Common myeloid progenitor, CD34-positive (primary cell): ENCODE measurements at regions not wholly inside any gene's neighbourhood (a gene's known extent, or its start where the extent isn't known, plus 50 kb on each side); places are given as distances from the start of the nearest gene placed in this dataset.
"Not testable (repeated sequence)": the region's sequence is repeated elsewhere in the genome, so short reads cannot be mapped to it uniquely, and the experiment has no call there.

Experiments
- CTCF ChIA-PET: fragments of 350-600 bp; sonication (Branson Sonifier 250); formaldehyde crosslinking; loops from one replicate; lab custom pipeline; 2021; ENCODE audit warnings: antibody characterized with exemption; lab: Charles Lee
- POLR2A ChIA-PET: fragments of 350-600 bp; sonication (Branson Sonifier 250); formaldehyde crosslinking; loops from one replicate; lab custom pipeline; 2021; ENCODE audit warnings: antibody characterized with exemption; lab: Charles Lee
- DNase-seq, 3 donors: peaks; one replicate each; pipeline versions ENCODE4 v3.0.0 to v3.0.0-alpha.2; 2013
- H3K27ac ChIP-seq, 2 experiments: 1 replicate in 1 of 2; 2 replicates in 1 of 2; pipeline ENCODE4 v1.7.0; 2013; ENCODE audit warnings: inconsistent platforms in 2 of 2, low read length in 2 of 2, mild to moderate bottlenecking in 2 of 2, low read depth in 1 of 2, moderate library complexity in 1 of 2; ENCODE audit not compliant: severe bottlenecking in 2 of 2, insufficient read depth in 1 of 2, poor library complexity in 1 of 2
- H3K27me3 ChIP-seq, 5 experiments: replicated peaks in 2 of 5; 1 replicate in 3 of 5; 2 replicates in 2 of 5; pipeline versions ENCODE4 v1.6.1 to v1.7.0; 2013; ENCODE audit warnings: low read length in 4 of 5, mild to moderate bottlenecking in 2 of 5, moderate library complexity in 2 of 5, inconsistent platforms in 1 of 5; ENCODE audit not compliant: insufficient read depth in 5 of 5, control insufficient read depth in 4 of 5
- H3K36me3 ChIP-seq, 4 experiments: 1 replicate in 2 of 4; 2 replicates in 2 of 4; pipeline versions ENCODE4 v1.6.1 to v1.7.0; 2013; ENCODE audit warnings: low read length in 3 of 4, control low read depth in 1 of 4, mild to moderate bottlenecking in 1 of 4; ENCODE audit not compliant: control insufficient read depth in 4 of 4, insufficient read depth in 4 of 4
- H3K4me1 ChIP-seq, 4 experiments: 1 replicate in 3 of 4; 2 replicates in 1 of 4; pipeline versions ENCODE4 v1.6.1 to v1.7.1; 2013; ENCODE audit warnings: low read length in 3 of 4, mild to moderate bottlenecking in 3 of 4, control low read depth in 1 of 4, inconsistent platforms in 1 of 4, moderate library complexity in 1 of 4; ENCODE audit not compliant: control insufficient read depth in 4 of 4, insufficient read depth in 4 of 4; ENCODE audit errors: control extremely low read depth in 1 of 4
- H3K4me3 ChIP-seq, 7 experiments: 1 replicate in 4 of 7; 2 replicates in 3 of 7; pipeline versions ENCODE4 v1.5.1 to v1.7.0; 2013; ENCODE audit warnings: mild to moderate bottlenecking in 7 of 7, low read length in 6 of 7, moderate library complexity in 6 of 7, inconsistent platforms in 2 of 7, low read depth in 2 of 7, control low read depth in 1 of 7; ENCODE audit not compliant: insufficient read depth in 4 of 7, control insufficient read depth in 1 of 7; ENCODE audit errors: extremely low read depth in 1 of 7
- H3K9me3 ChIP-seq, 5 experiments: 1 replicate in 4 of 5; 2 replicates in 1 of 5; pipeline versions ENCODE4 v1.6.1 to v1.7.1; 2013; ENCODE audit warnings: low read length in 4 of 5, mild to moderate bottlenecking in 2 of 5, inconsistent platforms in 1 of 5, low read depth in 1 of 5, moderate library complexity in 1 of 5; ENCODE audit not compliant: control insufficient read depth in 4 of 5, insufficient read depth in 2 of 5; ENCODE audit errors: control extremely low read depth in 1 of 5
- WGBS: methylation state at CpG from one replicate; pipeline ENCODE4 v1.1.5; 2013; ENCODE audit not compliant: insufficient coverage; 5-methylcytosine and 5-hydroxymethylcytosine counted together

- no peaks in the 10 kb centered on the region for H3K4me1 ChIP-seq
- ChIA-PET CTCF (no interaction called here), POLR2A (no interaction called here)
- H3K9me3 ChIP-seq, result peaks cover 0 to 7% (median 3%) of the 10 kb centered on the region in 5 experiments
- no peaks in the 10 kb centered on the region for H3K36me3 ChIP-seq
- H3K27ac ChIP-seq, result no peak overlapping the region
- WGBS, result 95% methylated on average over 7 of the region's 8 CpGs
- DNase-seq, result no peak
- no peak overlapping the region for H3K4me3 ChIP-seq
- peaks cover 0 to 3% (median 0%) of the 10 kb centered on the region in 5 experiments for H3K27me3 ChIP-seq
Measured at GRCh38 chr1:232144696-232145230, 485.2 kb downstream of the SIPA1L2 start.

- WGBS, result 100% methylated on average over 2 of the region's 3 CpGs
- H3K9me3 ChIP-seq, result peaks cover 0 to 7% (median 6%) of the 10 kb centered on the region in 5 experiments
- ChIA-PET POLR2A (no interaction called here), CTCF (no interaction called here)
- no peaks in the 10 kb centered on the region for H3K4me1 ChIP-seq
- H3K4me3 ChIP-seq, result no peak overlapping the region
- DNase-seq, result no peak
- H3K27ac ChIP-seq, result no peak overlapping the region
- H3K27me3 ChIP-seq, result peaks cover 0 to 2% (median 0%) of the 10 kb centered on the region in 5 experiments
- no peaks in the 10 kb centered on the region for H3K36me3 ChIP-seq
Measured at GRCh38 chr1:232143315-232143886, 486.5 kb downstream of the SIPA1L2 start.

- Histone ChIP-seq H3K36me3 (no peaks in the 10 kb centered on the region), H3K27me3 (no peaks in the 10 kb centered on the region), H3K4me1 (no peaks in the 10 kb centered on the region), H3K9me3 (peaks cover 0 to 7% (median 6%) of the 10 kb centered on the region in 5 experiments), H3K27ac (no peak overlapping the region), H3K4me3 (no peak overlapping the region)
- DNase-seq, result no peak
- ChIA-PET CTCF (no interaction called here), POLR2A (no interaction called here)
- 97% methylated on average over 8 of the region's 8 CpGs for WGBS
Measured at GRCh38 chr1:232142403-232143314, 487.3 kb downstream of the SIPA1L2 start.

- POLR2A ChIA-PET, DNase-seq, H3K27me3 ChIP-seq, H3K36me3 ChIP-seq, H3K27ac ChIP-seq, H3K4me3 ChIP-seq, H3K9me3 ChIP-seq, CTCF ChIA-PET, H3K4me1 ChIP-seq: not testable (repeated sequence)
- WGBS, result 100% methylated on average over 2 of the region's 5 CpGs
Measured at GRCh38 chr1:232141167-232141448, 488.8 kb downstream of the SIPA1L2 start.

GRCh38 chr1:232140419-232141166 is 489.3 kb downstream of the SIPA1L2 start:
- Histone ChIP-seq H3K36me3 (no peaks in the 10 kb centered on the region), H3K27me3 (no peaks in the 10 kb centered on the region), H3K9me3 (peaks cover 0 to 10% (median 6%) of the 10 kb centered on the region in 5 experiments), H3K4me3 (no peak overlapping the region), H3K27ac (no peak overlapping the region), H3K4me1 (no peaks in the 10 kb centered on the region)
- WGBS, result 55% methylated on average over 4 of the region's 6 CpGs
- ChIA-PET POLR2A (interaction anchor here (0.6 kb wide), 1 partner anchor 71 kb away, joined by 3 read pairs; no protein-coding TSS in a partner anchor), CTCF (no interaction called here)
- DNase-seq, result no peak

- no peak for DNase-seq
- ChIA-PET POLR2A (no interaction called here), CTCF (no interaction called here)
- Histone ChIP-seq H3K9me3 (peaks cover 0 to 11% (median 6%) of the 10 kb centered on the region in 5 experiments), H3K27me3 (no peaks in the 10 kb centered on the region), H3K4me3 (no peak overlapping the region), H3K36me3 (no peaks in the 10 kb centered on the region), H3K27ac (no peak overlapping the region), H3K4me1 (no peaks in the 10 kb centered on the region)
- WGBS, result 83% methylated on average over 5 of the region's 6 CpGs
Measured at GRCh38 chr1:232139444-232139843, 490.5 kb downstream of the SIPA1L2 start.
